PC-3 (cell line): ENCODE measurements at regions not wholly inside any gene's neighbourhood (a gene's known extent, or its start where the extent isn't known, plus 50 kb on each side); places are given as distances from the start of the nearest gene placed in this dataset.
"Not testable (repeated sequence)": the region's sequence is repeated elsewhere in the genome, so short reads cannot be mapped to it uniquely, and the experiment has no call there.

Source experiments
- ATAC-seq: fragments of 200-7000 bp; cut with Tn5 transposase; 2 replicates; pipeline ENCODE4 v1.9.1; 2020; ENCODE audit warnings: mild to moderate bottlenecking, moderate library complexity
- BruUV-seq: library from RNA; stranded (reverse); fragments of 400-500 nt; replicated peaks from 2 replicates; lab custom pipeline; 2021; lab: Mats Ljungman, UMichigan
- CTCF ChIA-PET: fragments of 300-600 bp; sonication (Branson Sonifier 250); formaldehyde crosslinking; loops from one replicate; lab custom pipeline; 2022; ENCODE audit warnings: antibody characterized with exemption; lab: Charles Lee
- POLR2A ChIA-PET: fragments of 300-600 bp; sonication (Branson Sonifier 250); formaldehyde crosslinking; loops from one replicate; lab custom pipeline; 2022; ENCODE audit warnings: antibody characterized with exemption; ENCODE audit not compliant: unreplicated experiment; lab: Charles Lee
- DNase-seq: peaks from one replicate; pipeline ENCODE4 v3.0.0-alpha.2; 2015
- H2AFZ ChIP-seq: fragments of 300-600 bp; sonication (generic); 2 replicates; pipeline ENCODE4 v1.6.0; 2016; ENCODE audit warnings: antibody characterized with exemption, low read length
- H3F3A ChIP-seq: fragments of 300-600 bp; sonication (generic); one replicate; pipeline ENCODE4 v1.6.0; 2017; ENCODE audit warnings: antibody characterized with exemption, low read length, control low read depth, mild to moderate bottlenecking; ENCODE audit not compliant: unreplicated experiment
- H3K27ac ChIP-seq: fragments of 300-600 bp; sonication (generic); 2 replicates; pipeline ENCODE4 v1.5.1; 2016; ENCODE audit warnings: mild to moderate bottlenecking, low read length
- H3K27me3 ChIP-seq: fragments of 300-600 bp; sonication (generic); 2 replicates; pipeline ENCODE4 v1.6.1; 2016; ENCODE audit warnings: low read length, mixed read lengths
- H3K36me3 ChIP-seq: fragments of 300-600 bp; sonication (generic); 2 replicates; pipeline ENCODE4 v1.6.1; 2016; ENCODE audit warnings: low read depth, mixed run types, low read length, mixed read lengths
- H3K4me1 ChIP-seq: fragments of 300-600 bp; sonication (generic); 2 replicates; pipeline ENCODE4 v1.5.1; 2016; ENCODE audit warnings: low read length; ENCODE audit not compliant: insufficient read depth
- H3K4me2 ChIP-seq: fragments of 300-600 bp; sonication (generic); 2 replicates; pipeline ENCODE4 v1.6.0; 2016; ENCODE audit warnings: low read length
- H3K4me3 ChIP-seq: fragments of 300-600 bp; sonication (generic); 2 replicates; pipeline ENCODE4 v1.5.1; 2016; ENCODE audit warnings: mild to moderate bottlenecking, low read length, mixed read lengths
- H3K79me2 ChIP-seq: fragments of 300-600 bp; sonication (generic); 2 replicates; pipeline ENCODE4 v1.6.1; 2017; ENCODE audit warnings: low read length, mixed read lengths
- H3K9ac ChIP-seq: fragments of 300-600 bp; sonication (generic); 2 replicates; pipeline ENCODE4 v1.6.0; 2016; ENCODE audit warnings: mild to moderate bottlenecking, low read length
- H3K9me2 ChIP-seq: fragments of 300-600 bp; sonication (generic); replicated peaks from 2 replicates; pipeline ENCODE4 v1.6.1; 2016; ENCODE audit warnings: mixed run types, low read length, mixed read lengths
- H3K9me3 ChIP-seq: fragments of 300-600 bp; sonication (generic); 2 replicates; pipeline ENCODE4 v1.6.1; 2016; ENCODE audit warnings: low read length, mixed read lengths
- H4K20me1 ChIP-seq: fragments of 300-600 bp; sonication (generic); 2 replicates; pipeline ENCODE4 v1.6.1; 2016; ENCODE audit warnings: low read length, mixed read lengths
- EZH2 ChIP-seq: fragments of 300-600 bp; sonication (generic); IDR thresholded peaks from one replicate; pipeline ENCODE4 v1.6.1; 2017; ENCODE audit warnings: antibody characterized with exemption, mild to moderate bottlenecking, low read length; ENCODE audit not compliant: unreplicated experiment
- EZH2phosphoT487 ChIP-seq: fragments of 300-600 bp; sonication (generic); IDR thresholded peaks from 2 replicates; pipeline ENCODE4 v1.6.1; 2018; ENCODE audit warnings: mild to moderate bottlenecking, antibody characterized with exemption, low read length, borderline replicate concordance
- intact Hi-C: fragments of 100-400 bp; cut with micrococcal nuclease; formaldehyde crosslinking; loops from 2 replicates; pipeline ENCODE4 v1.9.0; 2023
- TF ChIP-seq, protein P1 (sequence below): fragments of 300-600 bp; sonication (generic); conservative IDR thresholded peaks from 2 replicates; pipeline ENCODE4 v1.5.1; 2017; ENCODE audit warnings: antibody characterized with exemption, low read depth, mild to moderate bottlenecking, low read length

DNA sequence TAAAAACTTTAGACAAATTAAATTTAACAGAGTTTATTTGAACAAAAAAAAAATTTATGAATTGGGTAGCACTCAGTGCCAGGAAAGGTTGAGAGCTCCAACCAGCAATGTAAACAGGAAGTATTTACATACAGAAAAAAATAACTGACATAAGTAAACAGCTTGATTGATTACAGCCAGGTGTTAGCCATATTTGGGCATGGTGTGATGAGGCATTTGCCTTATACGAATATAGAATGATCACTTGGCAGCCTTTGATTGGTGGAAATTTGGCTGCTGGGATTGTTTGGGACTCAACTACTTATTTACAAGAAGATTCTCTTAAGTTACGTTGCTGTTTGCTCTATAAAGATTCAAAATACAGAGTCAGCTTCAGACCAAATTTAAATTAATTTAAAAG, 172.0 kb downstream of the ADAM29 start:
- DNase-seq = no peak
- ChIA-PET POLR2A (no interaction called here), CTCF (no interaction called here)

DNA sequence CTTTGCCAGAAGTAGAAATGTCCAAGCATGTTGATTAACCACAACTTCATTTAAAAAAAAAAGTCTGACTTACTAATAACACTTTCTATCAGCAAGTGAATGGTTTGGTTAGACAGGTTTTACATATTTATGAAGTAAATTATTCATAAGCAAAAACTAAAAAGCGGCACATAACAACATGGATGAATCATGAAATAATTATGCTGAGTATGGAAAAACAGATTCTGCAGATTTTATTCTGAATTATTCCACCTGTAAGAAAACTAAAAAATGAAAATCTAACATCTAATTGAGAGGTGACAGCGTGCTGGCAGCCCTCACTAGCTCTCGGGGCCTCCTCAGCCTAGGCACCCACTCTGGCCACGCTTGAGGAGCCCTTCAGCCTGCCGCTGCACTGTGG, 173.5 kb downstream of the ADAM29 start:
- Histone ChIP-seq H3K27me3 (no peaks in the 10 kb centered on the region), H3K9me2 (no peaks in the 10 kb centered on the region), H3K27ac (no peak overlapping the region), H4K20me1 (no peaks in the 10 kb centered on the region), H3F3A (no peaks in the 10 kb centered on the region), H3K36me3 (no peaks in the 10 kb centered on the region), H2AFZ (no peak overlapping the region), H3K4me2 (no peak overlapping the region), H3K4me3 (no peak overlapping the region), H3K9me3 (no peaks in the 10 kb centered on the region), H3K9ac (no peak overlapping the region), H3K4me1 (no peaks in the 10 kb centered on the region), H3K79me2 (no peaks in the 10 kb centered on the region)
- ChIA-PET POLR2A (no interaction called here), CTCF (no interaction called here)
- intact Hi-C loops = no loop called here
- BruUV-seq = no TSS peak
- TF ChIP-seq EZH2 (no peak), EZH2phosphoT487 (no peak)
- TF ChIP-seq, protein P1, sequence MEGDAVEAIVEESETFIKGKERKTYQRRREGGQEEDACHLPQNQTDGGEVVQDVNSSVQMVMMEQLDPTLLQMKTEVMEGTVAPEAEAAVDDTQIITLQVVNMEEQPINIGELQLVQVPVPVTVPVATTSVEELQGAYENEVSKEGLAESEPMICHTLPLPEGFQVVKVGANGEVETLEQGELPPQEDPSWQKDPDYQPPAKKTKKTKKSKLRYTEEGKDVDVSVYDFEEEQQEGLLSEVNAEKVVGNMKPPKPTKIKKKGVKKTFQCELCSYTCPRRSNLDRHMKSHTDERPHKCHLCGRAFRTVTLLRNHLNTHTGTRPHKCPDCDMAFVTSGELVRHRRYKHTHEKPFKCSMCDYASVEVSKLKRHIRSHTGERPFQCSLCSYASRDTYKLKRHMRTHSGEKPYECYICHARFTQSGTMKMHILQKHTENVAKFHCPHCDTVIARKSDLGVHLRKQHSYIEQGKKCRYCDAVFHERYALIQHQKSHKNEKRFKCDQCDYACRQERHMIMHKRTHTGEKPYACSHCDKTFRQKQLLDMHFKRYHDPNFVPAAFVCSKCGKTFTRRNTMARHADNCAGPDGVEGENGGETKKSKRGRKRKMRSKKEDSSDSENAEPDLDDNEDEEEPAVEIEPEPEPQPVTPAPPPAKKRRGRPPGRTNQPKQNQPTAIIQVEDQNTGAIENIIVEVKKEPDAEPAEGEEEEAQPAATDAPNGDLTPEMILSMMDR = no peak
- no peak for ATAC-seq
- DNase-seq = no peak

More for the DNA sequence above, 172.0 kb downstream of the ADAM29 start:
- Histone ChIP-seq H3K9me2 (no peaks in the 10 kb centered on the region), H3K36me3 (no peaks in the 10 kb centered on the region), H3K79me2 (no peaks in the 10 kb centered on the region), H3K9me3 (no peaks in the 10 kb centered on the region), H4K20me1 (no peaks in the 10 kb centered on the region), H2AFZ (no peak overlapping the region), H3F3A (no peaks in the 10 kb centered on the region), H3K4me3 (no peak overlapping the region), H3K27me3 (no peaks in the 10 kb centered on the region), H3K9ac (no peak overlapping the region), H3K27ac (no peak overlapping the region), H3K4me2 (no peak overlapping the region), H3K4me1 (no peaks in the 10 kb centered on the region)
- no TSS peak for BruUV-seq
- TF ChIP-seq EZH2phosphoT487 (no peak), EZH2 (no peak)
- TF ChIP-seq, protein P1 = no peak
- ATAC-seq = no peak
- intact Hi-C loops = no loop called here

DNA sequence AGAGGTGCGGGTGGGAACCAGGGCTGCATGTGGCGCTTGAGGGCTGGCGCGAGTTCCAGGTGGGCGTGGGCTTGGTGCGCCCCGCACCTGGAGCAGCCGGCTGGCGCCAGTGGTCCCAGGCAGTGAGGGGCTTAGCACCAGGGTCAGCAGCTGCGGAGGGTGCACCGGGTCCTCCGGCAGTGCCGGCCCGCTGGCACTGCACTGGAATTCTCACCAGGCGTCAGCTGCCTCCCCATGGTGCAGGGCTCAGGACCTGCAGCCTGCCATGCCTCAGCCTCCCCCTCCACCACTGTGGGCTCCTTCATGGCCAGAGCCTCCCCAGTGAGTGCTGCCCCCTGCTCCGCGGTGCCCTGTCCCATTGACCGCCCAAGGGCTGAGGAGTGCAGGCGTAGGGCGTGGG, 174.0 kb downstream of the ADAM29 start:
- Histone ChIP-seq H3K27me3 (no peaks in the 10 kb centered on the region), H3K36me3 (no peaks in the 10 kb centered on the region), H3K79me2 (no peaks in the 10 kb centered on the region), H3F3A (no peaks in the 10 kb centered on the region), H3K9ac (no peak overlapping the region), H3K4me3 (no peak overlapping the region), H3K27ac (no peak overlapping the region), H3K9me3 (no peaks in the 10 kb centered on the region), H3K9me2 (no peaks in the 10 kb centered on the region), H4K20me1 (no peaks in the 10 kb centered on the region), H2AFZ (no peak overlapping the region), H3K4me1 (no peaks in the 10 kb centered on the region), H3K4me2 (no peak overlapping the region)
- BruUV-seq = no TSS peak
- ATAC-seq (no peak), DNase-seq (no peak)
- ChIA-PET CTCF (no interaction called here), POLR2A (no interaction called here)
- intact Hi-C loops = no loop called here
- TF ChIP-seq, protein P1 = no peak
- no peak for TF ChIP-seq EZH2phosphoT487
- TF ChIP-seq EZH2 = no peak

DNA sequence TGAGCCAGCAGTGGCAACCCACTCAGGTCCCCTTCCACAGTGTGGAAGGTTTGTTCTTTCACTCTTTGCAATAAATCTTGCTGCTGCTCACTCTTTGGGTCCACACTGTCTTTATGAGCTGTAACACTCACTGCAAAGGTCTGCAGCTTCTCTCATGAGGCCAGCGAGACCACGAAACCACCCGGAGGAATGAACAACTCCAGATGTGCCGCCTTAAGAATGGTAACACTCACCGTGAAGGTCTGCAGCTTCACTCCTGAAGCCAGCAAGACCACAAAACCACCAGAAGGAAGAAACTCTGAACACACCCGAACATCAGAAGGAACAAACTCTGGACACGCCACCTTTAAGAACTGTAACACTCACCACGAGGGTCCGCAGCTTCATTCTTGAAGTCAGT, 174.9 kb downstream of the ADAM29 start:
- ATAC-seq, BruUV-seq, H3K36me3 ChIP-seq, H3K9ac ChIP-seq, H3K79me2 ChIP-seq, H4K20me1 ChIP-seq, POLR2A ChIA-PET, H3K9me3 ChIP-seq, intact Hi-C loops, H3K9me2 ChIP-seq, H3K4me1 ChIP-seq, H3F3A ChIP-seq, H3K4me3 ChIP-seq, H2AFZ ChIP-seq, H3K27me3 ChIP-seq, H3K4me2 ChIP-seq, CTCF ChIA-PET, DNase-seq, H3K27ac ChIP-seq: not testable (repeated sequence)
